Naive thymus-derived CD4-positive, alpha-beta T cell (primary cell): ENCODE measurements at regions not wholly inside any gene's neighbourhood (a gene's known extent, or its start where the extent isn't known, plus 50 kb on each side); places are given as distances from the start of the nearest gene placed in this dataset.
A peak's percentile ranks its signal among the peaks of the same experiment; 100 is the strongest.
"Not testable (repeated sequence)": the region's sequence is repeated elsewhere in the genome, so short reads cannot be mapped to it uniquely, and the experiment has no call there.

Experiments used
- ATAC-seq: fragments of 150-1000 bp; cut with Tn5 transposase; 2 replicates; pipeline ENCODE4 v1.10.0; 2021; ENCODE audit warnings: mild to moderate bottlenecking, moderate library complexity
- CTCF ChIA-PET: fragments of 350-600 bp; sonication (Branson Sonifier 250); formaldehyde crosslinking; loops from one replicate; lab custom pipeline; 2021; ENCODE audit warnings: antibody characterized with exemption; lab: Charles Lee
- POLR2A ChIA-PET: fragments of 350-600 bp; sonication (Branson Sonifier 250); formaldehyde crosslinking; loops from one replicate; lab custom pipeline; 2021; ENCODE audit warnings: antibody characterized with exemption, inconsistent platforms; lab: Charles Lee
- DNase-seq, 9 donors: peaks; one replicate each; pipeline versions ENCODE4 v3.0.0 to v3.0.0-alpha.2; 2020 to 2022; ENCODE audit warnings: mixed read lengths in 1 of 9
- H3K27ac ChIP-seq: one replicate; pipeline ENCODE4 v1.7.0; 2013; ENCODE audit warnings: mild to moderate bottlenecking, low read depth, low read length, moderate library complexity
- H3K27me3 ChIP-seq, 2 donors: one replicate each; pipeline ENCODE4 v1.7.0; 2013; ENCODE audit warnings: low read length in 2 of 2, mild to moderate bottlenecking in 2 of 2, moderate library complexity in 2 of 2; ENCODE audit not compliant: control insufficient read depth in 2 of 2, insufficient read depth in 2 of 2
- H3K36me3 ChIP-seq, 3 experiments: 1 replicate in 2 of 3; 2 replicates in 1 of 3; pipeline ENCODE4 v1.7.0; 2013; ENCODE audit warnings: low read length in 3 of 3, mild to moderate bottlenecking in 3 of 3, moderate library complexity in 1 of 3; ENCODE audit not compliant: insufficient read depth in 3 of 3, control insufficient read depth in 2 of 3
- H3K4me1 ChIP-seq, 2 donors: one replicate each; pipeline ENCODE4 v1.7.0; 2013; ENCODE audit warnings: low read length in 2 of 2, mild to moderate bottlenecking in 2 of 2, moderate library complexity in 1 of 2; ENCODE audit not compliant: control insufficient read depth in 2 of 2, insufficient read depth in 2 of 2
- H3K4me3 ChIP-seq: 2 replicates; pipeline ENCODE4 v1.7.0; 2013; ENCODE audit warnings: mild to moderate bottlenecking, low read length
- H3K9me3 ChIP-seq, 3 experiments: 1 replicate in 2 of 3; 2 replicates in 1 of 3; pipeline ENCODE4 v1.7.0; 2013; ENCODE audit warnings: low read length in 3 of 3; ENCODE audit not compliant: control insufficient read depth in 2 of 3
- H3K27ac Mint-ChIP-seq, 9 donors: one replicate each; pipeline ENCODE4 v1.8.0; 2020 to 2022; ENCODE audit warnings: mixed read lengths in 9 of 9, mild to moderate bottlenecking in 8 of 9, moderate library complexity in 5 of 9, inconsistent platforms in 2 of 9
- H3K27me3 Mint-ChIP-seq, 5 donors: one replicate each; pipeline ENCODE4 v1.8.0; 2021 to 2022; ENCODE audit warnings: mixed read lengths in 5 of 5, mild to moderate bottlenecking in 1 of 5
- H3K36me3 Mint-ChIP-seq, 5 donors: one replicate each; pipeline ENCODE4 v1.8.0; 2020 to 2022; ENCODE audit warnings: mixed read lengths in 5 of 5, mild to moderate bottlenecking in 3 of 5, inconsistent platforms in 1 of 5
- H3K4me1 Mint-ChIP-seq, 7 donors: one replicate each; pipeline ENCODE4 v1.8.0; 2020 to 2022; ENCODE audit warnings: mixed read lengths in 7 of 7, mild to moderate bottlenecking in 3 of 7, inconsistent platforms in 1 of 7
- H3K4me3 Mint-ChIP-seq, 10 donors: one replicate each; pipeline ENCODE4 v1.8.0; 2020 to 2022; ENCODE audit warnings: mild to moderate bottlenecking in 10 of 10, mixed read lengths in 10 of 10, moderate library complexity in 6 of 10, inconsistent platforms in 2 of 10
- H3K9me3 Mint-ChIP-seq, 11 donors: one replicate each; pipeline ENCODE4 v1.8.0; 2020 to 2022; ENCODE audit warnings: mixed read lengths in 11 of 11, mild to moderate bottlenecking in 4 of 11, inconsistent platforms in 1 of 11, moderate library complexity in 1 of 11
- intact Hi-C, 2 donors: fragments of 100-400 bp; cut with micrococcal nuclease; formaldehyde crosslinking; loops; one replicate each; pipeline ENCODE4 v1.15.1; 2023

GRCh38 chr10:114749014-114749413, 72.6 kb upstream of the FHIP2A start:
- no peak for DNase-seq
- ChIA-PET CTCF (no interaction called here), POLR2A (no interaction called here)
- Histone ChIP-seq H3K27ac (no peak overlapping the region), H3K36me3 (no peaks in the 10 kb centered on the region), H3K27me3 (no peaks in the 10 kb centered on the region), H3K4me3 (no peak overlapping the region), H3K4me1 (no peaks in the 10 kb centered on the region), H3K9me3 (no peaks in the 10 kb centered on the region)
- Mint-ChIP-seq H3K9me3 (peaks cover 0 to 3% (median 0%) of the 10 kb centered on the region in 11 donors), H3K4me1 (peaks cover 0 to 3% (median 0%) of the 10 kb centered on the region in 7 donors), H3K27me3 (peaks cover 26 to 47% (median 34%) of the 10 kb centered on the region in 5 donors), H3K36me3 (no peaks in the 10 kb centered on the region), H3K27ac (no peak overlapping the region), H3K4me3 (no peak overlapping the region)
- intact Hi-C loops = no loop called here
- no peak for ATAC-seq

GRCh38 chr10:114749510-114749909, 72.1 kb upstream of the FHIP2A start:
- Histone ChIP-seq H3K4me1 (no peaks in the 10 kb centered on the region), H3K36me3 (no peaks in the 10 kb centered on the region), H3K27ac (no peak overlapping the region), H3K27me3 (no peaks in the 10 kb centered on the region), H3K4me3 (no peak overlapping the region), H3K9me3 (no peaks in the 10 kb centered on the region)
- Mint-ChIP-seq H3K4me1 (peaks cover 0 to 3% (median 0%) of the 10 kb centered on the region in 7 donors), H3K9me3 (peaks cover 0 to 3% (median 0%) of the 10 kb centered on the region in 11 donors), H3K36me3 (no peaks in the 10 kb centered on the region), H3K27ac (no peak overlapping the region), H3K4me3 (no peak overlapping the region), H3K27me3 (peaks cover 26 to 50% (median 34%) of the 10 kb centered on the region in 5 donors)
- CTCF ChIA-PET = interaction anchor here (0.9 kb wide), 1 partner anchor 446 kb away, joined by 3 read pairs; no protein-coding TSS in a partner anchor
- DNase-seq = no peak
- intact Hi-C loops = no loop called here
- ATAC-seq = no peak
- POLR2A ChIA-PET = no interaction called here

GRCh38 chr10:114751856-114752255, 69.7 kb upstream of the FHIP2A start:
- Histone ChIP-seq H3K9me3 (no peaks in the 10 kb centered on the region), H3K4me1 (no peaks in the 10 kb centered on the region), H3K27ac (no peak overlapping the region), H3K36me3 (no peaks in the 10 kb centered on the region), H3K4me3 (no peak overlapping the region), H3K27me3 (no peaks in the 10 kb centered on the region)
- intact Hi-C loops = no loop called here
- H3K9me3 Mint-ChIP-seq = peaks cover 0 to 3% (median 0%) of the 10 kb centered on the region in 11 donors
- H3K4me3 Mint-ChIP-seq = no peak overlapping the region
- ChIA-PET POLR2A (no interaction called here), CTCF (no interaction called here)
- H3K4me1 Mint-ChIP-seq = no peaks in the 10 kb centered on the region
- peaks cover 17 to 48% (median 29%) of the 10 kb centered on the region in 5 donors for H3K27me3 Mint-ChIP-seq
- DNase-seq (no peak), ATAC-seq (no peak)
- no peaks in the 10 kb centered on the region for H3K36me3 Mint-ChIP-seq
- H3K27ac Mint-ChIP-seq = no peak overlapping the region

- DNase-seq, H3K36me3 Mint-ChIP-seq, H3K27me3 ChIP-seq, H3K27ac ChIP-seq, H3K4me3 Mint-ChIP-seq, intact Hi-C loops, H3K9me3 Mint-ChIP-seq, H3K27ac Mint-ChIP-seq, H3K4me1 ChIP-seq, H3K4me1 Mint-ChIP-seq, H3K9me3 ChIP-seq, H3K36me3 ChIP-seq, H3K4me3 ChIP-seq, CTCF ChIA-PET, POLR2A ChIA-PET, ATAC-seq: not testable (repeated sequence)
- H3K27me3 Mint-ChIP-seq = peaks cover 12 to 42% (median 25%) of the 10 kb centered on the region in 5 donors
These were observed 69.0 kb upstream of the FHIP2A start for GRCh38 chr10:114752570-114752969.

- Histone ChIP-seq H3K27me3 (no peaks in the 10 kb centered on the region), H3K27ac (no peak overlapping the region), H3K4me3 (no peak overlapping the region), H3K4me1 (no peaks in the 10 kb centered on the region), H3K9me3 (no peaks in the 10 kb centered on the region), H3K36me3 (no peaks in the 10 kb centered on the region)
- Mint-ChIP-seq H3K4me3 (no peak overlapping the region), H3K4me1 (no peaks in the 10 kb centered on the region), H3K36me3 (no peaks in the 10 kb centered on the region), H3K27me3 (peaks cover 12 to 41% (median 25%) of the 10 kb centered on the region in 5 donors), H3K27ac (no peak overlapping the region), H3K9me3 (peaks cover 0 to 3% (median 0%) of the 10 kb centered on the region in 11 donors)
- POLR2A ChIA-PET = no interaction called here
- no peak for DNase-seq
- CTCF ChIA-PET = no interaction called here
- intact Hi-C loops = no loop called here
- no peak for ATAC-seq
These were observed 68.5 kb upstream of the FHIP2A start for GRCh38 chr10:114753126-114753525.

GRCh38 chr10:114754445-114755320, 66.9 kb upstream of the FHIP2A start:
- no peaks in the 10 kb centered on the region for H3K4me1 ChIP-seq
- H3K36me3 ChIP-seq = no peaks in the 10 kb centered on the region
- Mint-ChIP-seq H3K27ac (no peak overlapping the region), H3K27me3 (peaks cover 8 to 31% (median 17%) of the 10 kb centered on the region in 5 donors), H3K4me1 (no peaks in the 10 kb centered on the region), H3K4me3 (no peak overlapping the region), H3K9me3 (peaks cover 0 to 3% (median 0%) of the 10 kb centered on the region in 11 donors), H3K36me3 (no peaks in the 10 kb centered on the region)
- no peak overlapping the region for H3K27ac ChIP-seq
- intact Hi-C loops = no loop called here
- DNase-seq = no peak
- no peaks in the 10 kb centered on the region for H3K9me3 ChIP-seq
- ChIA-PET CTCF (no interaction called here), POLR2A (no interaction called here)
- no peak overlapping the region for H3K4me3 ChIP-seq
- no peak for ATAC-seq
- no peaks in the 10 kb centered on the region for H3K27me3 ChIP-seq

GRCh38 chr10:114755537-114755936, 66.0 kb upstream of the FHIP2A start:
- no peak overlapping the region for H3K4me3 ChIP-seq
- no peak for DNase-seq
- peaks cover 0 to 3% (median 0%) of the 10 kb centered on the region in 11 donors for H3K9me3 Mint-ChIP-seq

More at GRCh38 chr10:114755537-114755936, 66.0 kb upstream of the FHIP2A start:
- H3K9me3 ChIP-seq = no peaks in the 10 kb centered on the region
- H3K27me3 ChIP-seq = no peaks in the 10 kb centered on the region
- CTCF ChIA-PET = no interaction called here
- H3K4me3 Mint-ChIP-seq = no peak overlapping the region
- no peaks in the 10 kb centered on the region for H3K36me3 ChIP-seq
- H3K36me3 Mint-ChIP-seq = no peaks in the 10 kb centered on the region
- H3K27ac ChIP-seq = no peak overlapping the region
- H3K27ac Mint-ChIP-seq = peak overlapping the region in 1 of 9 donors; percentile 10
- peaks cover 5 to 37% (median 12%) of the 10 kb centered on the region in 5 donors for H3K27me3 Mint-ChIP-seq
- no peaks in the 10 kb centered on the region for H3K4me1 Mint-ChIP-seq
- intact Hi-C loops = no loop called here
- H3K4me1 ChIP-seq = no peaks in the 10 kb centered on the region
- POLR2A ChIA-PET = no interaction called here
- ATAC-seq = no peak
